Keratinocyte (primary cell): ENCODE measurements at regions not wholly inside any gene's neighbourhood (a gene's known extent, or its start where the extent isn't known, plus 50 kb on each side); places are given as distances from the start of the nearest gene placed in this dataset.
A peak's percentile ranks its signal among the peaks of the same experiment; 100 is the strongest.
"Not testable (repeated sequence)": the region's sequence is repeated elsewhere in the genome, so short reads cannot be mapped to it uniquely, and the experiment has no call there.

ENCODE experiments used
- DNase-seq: peaks from one replicate; pipeline ENCODE4 v3.0.0-alpha.2; 2011; ENCODE audit warnings: low read depth, missing footprints, low spot score
- FAIRE-seq: peaks from 2 replicates; lab custom pipeline; 2011; peaks lifted over from hg19 to GRCh38; lab: Jason Lieb, UNC
- H2AFZ ChIP-seq: 2 replicates; pipeline ENCODE4 v1.6.0; 2012; ENCODE audit warnings: low read length, control low read depth, inconsistent platforms; ENCODE audit not compliant: control insufficient read depth
- H3K27ac ChIP-seq: 2 replicates; pipeline ENCODE4 v1.5.1; 2011; ENCODE audit warnings: low read length; ENCODE audit not compliant: control insufficient read depth, insufficient read depth
- H3K27me3 ChIP-seq: 3 replicates; pipeline ENCODE4 v1.6.0; 2011; ENCODE audit warnings: low read length; ENCODE audit not compliant: control insufficient read depth, insufficient read depth; ENCODE audit errors: extremely low read depth
- H3K36me3 ChIP-seq, 2 experiments: 2 replicates in 1 of 2; 3 replicates in 1 of 2; pipeline ENCODE4 v1.5.1; 2011; ENCODE audit warnings: low read length in 2 of 2, mild to moderate bottlenecking in 1 of 2; ENCODE audit not compliant: control insufficient read depth in 2 of 2, insufficient read depth in 2 of 2; ENCODE audit errors: extremely low read depth in 1 of 2
- H3K4me1 ChIP-seq: 3 replicates; pipeline ENCODE4 v1.5.1; 2011; ENCODE audit warnings: low read length; ENCODE audit not compliant: control insufficient read depth, insufficient read depth; ENCODE audit errors: extremely low read depth
- H3K4me2 ChIP-seq: 3 replicates; pipeline ENCODE4 v1.6.0; 2011; ENCODE audit warnings: low read depth, low read length; ENCODE audit not compliant: control insufficient read depth, insufficient read depth; ENCODE audit errors: extremely low read depth
- H3K4me3 ChIP-seq, 3 experiments: fragments of 200-600 bp in 1 of 3; sonication (generic) in 1 of 3; 2 replicates in 2 of 3; 3 replicates in 1 of 3; pipeline ENCODE4 v1.5.1; 2011 to 2016; ENCODE audit warnings: low read length in 3 of 3, mild to moderate bottlenecking in 3 of 3, control low read depth in 2 of 3, inconsistent platforms in 1 of 3, low read depth in 1 of 3, mixed read lengths in 1 of 3, mixed run types in 1 of 3, moderate library complexity in 1 of 3; ENCODE audit not compliant: control insufficient read depth in 2 of 3, insufficient read depth in 2 of 3; ENCODE audit errors: extremely low read depth in 1 of 3
- H3K79me2 ChIP-seq: 2 replicates; pipeline ENCODE4 v1.6.0; 2012; ENCODE audit warnings: low read length; ENCODE audit not compliant: control insufficient read depth, insufficient read depth
- H3K9ac ChIP-seq: 3 replicates; pipeline ENCODE4 v1.6.0; 2011; ENCODE audit warnings: low read length; ENCODE audit not compliant: control insufficient read depth, insufficient read depth; ENCODE audit errors: extremely low read depth
- H3K9me1 ChIP-seq: 3 replicates; pipeline ENCODE4 v1.6.0; 2011; ENCODE audit warnings: low read length; ENCODE audit not compliant: control insufficient read depth, insufficient read depth; ENCODE audit errors: extremely low read depth
- H3K9me3 ChIP-seq: 2 replicates; pipeline ENCODE4 v1.5.1; 2012; ENCODE audit warnings: low read depth, low read length; ENCODE audit not compliant: control insufficient read depth
- H4K20me1 ChIP-seq: 3 replicates; pipeline ENCODE4 v1.6.0; 2011; ENCODE audit warnings: low read length; ENCODE audit not compliant: control insufficient read depth, insufficient read depth; ENCODE audit errors: extremely low read depth
- EZH2 ChIP-seq: IDR thresholded peaks from one replicate; pipeline ENCODE4 v1.6.1; 2012; ENCODE audit warnings: inconsistent platforms, mild to moderate bottlenecking, low read length, moderate library complexity
- dilution Hi-C: fragments of 300-500 bp; cut with MboI; formaldehyde crosslinking; loops from one replicate; pipeline ENCODE4 v1.7.0; 2020; ENCODE audit warnings: low sequenced_read_pairs; ENCODE audit not compliant: extremely low pct_ligation_motif_present
- TF ChIP-seq, protein P1 (sequence below), 3 experiments: IDR thresholded peaks in 1 of 3; conservative IDR thresholded peaks in 1 of 3; optimal IDR thresholded peaks in 1 of 3; 2 replicates in 2 of 3; 3 replicates in 1 of 3; pipeline versions ENCODE3 to v1.5.1; 2011; ENCODE audit warnings: low read length in 3 of 3, mild to moderate bottlenecking in 3 of 3, moderate library complexity in 2 of 3, control low read depth in 1 of 3, inconsistent platforms in 1 of 3; ENCODE audit not compliant: insufficient read depth in 2 of 3; ENCODE audit errors: extremely low read depth in 1 of 3

DNA sequence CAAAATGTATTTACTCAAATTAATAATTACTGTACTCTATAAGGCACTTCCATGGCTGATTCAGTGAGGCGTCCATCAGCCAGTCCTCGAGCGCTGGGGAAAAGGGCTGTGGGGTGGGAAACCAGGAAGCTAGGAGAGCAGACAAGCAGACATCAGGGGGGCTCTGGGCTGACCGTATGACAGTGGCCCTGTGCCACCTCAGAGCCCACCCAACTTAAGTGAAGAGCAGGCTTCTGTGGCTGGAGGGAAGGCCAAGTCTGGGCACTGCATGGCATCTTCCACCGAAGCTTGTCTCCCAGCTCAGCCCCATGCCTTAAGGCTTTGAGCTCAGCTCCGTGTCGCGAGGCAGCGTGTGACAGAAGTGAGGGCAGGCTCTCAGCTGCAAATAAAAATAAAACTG lies 464.5 kb upstream of the ZMIZ1 start:
- no peak overlapping the region for H3K9ac ChIP-seq
- FAIRE-seq (no peak), DNase-seq (no peak)
- dilution Hi-C loops, result no loop called here
- H2AFZ ChIP-seq, result no peak overlapping the region
- no peaks in the 10 kb centered on the region for H3K9me3 ChIP-seq
- H3K27me3 ChIP-seq, result no peaks in the 10 kb centered on the region
- no peaks in the 10 kb centered on the region for H3K79me2 ChIP-seq
- H3K9me1 ChIP-seq, result no peaks in the 10 kb centered on the region
- H3K27ac ChIP-seq, result no peak overlapping the region
- H3K4me3 ChIP-seq, result no peak overlapping the region
- H3K4me1 ChIP-seq, result no peaks in the 10 kb centered on the region
- H3K4me2 ChIP-seq, result no peak overlapping the region
- H3K36me3 ChIP-seq, result no peaks in the 10 kb centered on the region
- no peaks in the 10 kb centered on the region for H4K20me1 ChIP-seq
- TF ChIP-seq EZH2, result no peak

DNA sequence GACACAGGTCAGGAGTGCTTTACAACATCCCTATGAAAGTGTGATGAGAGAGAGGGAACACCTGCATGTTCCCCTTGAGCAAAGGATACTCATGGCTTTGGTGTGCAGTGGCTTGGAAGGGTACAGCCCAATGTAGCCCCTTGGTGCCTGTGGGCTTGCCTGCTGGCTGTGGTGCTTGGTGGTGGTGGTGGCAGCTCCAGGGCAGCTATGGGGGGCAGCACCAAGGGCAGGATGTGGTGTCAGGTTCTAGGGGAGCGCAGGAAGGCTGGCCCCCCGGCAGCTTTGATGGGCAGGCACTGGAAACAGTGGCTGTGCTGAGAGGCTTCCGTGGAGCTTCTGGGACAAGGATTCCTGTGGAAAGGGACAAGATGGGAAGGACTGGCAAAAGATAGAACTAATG lies 464.0 kb upstream of the ZMIZ1 start:
- Histone ChIP-seq H3K9ac (no peak overlapping the region), H4K20me1 (no peaks in the 10 kb centered on the region), H3K27me3 (no peaks in the 10 kb centered on the region), H3K36me3 (no peaks in the 10 kb centered on the region), H3K79me2 (no peaks in the 10 kb centered on the region), H3K4me3 (no peak overlapping the region), H3K4me1 (no peaks in the 10 kb centered on the region), H2AFZ (no peak overlapping the region), H3K27ac (no peak overlapping the region), H3K9me3 (no peaks in the 10 kb centered on the region), H3K9me1 (no peaks in the 10 kb centered on the region), H3K4me2 (no peak overlapping the region)
- no peak for TF ChIP-seq EZH2
- TF ChIP-seq, protein P1, sequence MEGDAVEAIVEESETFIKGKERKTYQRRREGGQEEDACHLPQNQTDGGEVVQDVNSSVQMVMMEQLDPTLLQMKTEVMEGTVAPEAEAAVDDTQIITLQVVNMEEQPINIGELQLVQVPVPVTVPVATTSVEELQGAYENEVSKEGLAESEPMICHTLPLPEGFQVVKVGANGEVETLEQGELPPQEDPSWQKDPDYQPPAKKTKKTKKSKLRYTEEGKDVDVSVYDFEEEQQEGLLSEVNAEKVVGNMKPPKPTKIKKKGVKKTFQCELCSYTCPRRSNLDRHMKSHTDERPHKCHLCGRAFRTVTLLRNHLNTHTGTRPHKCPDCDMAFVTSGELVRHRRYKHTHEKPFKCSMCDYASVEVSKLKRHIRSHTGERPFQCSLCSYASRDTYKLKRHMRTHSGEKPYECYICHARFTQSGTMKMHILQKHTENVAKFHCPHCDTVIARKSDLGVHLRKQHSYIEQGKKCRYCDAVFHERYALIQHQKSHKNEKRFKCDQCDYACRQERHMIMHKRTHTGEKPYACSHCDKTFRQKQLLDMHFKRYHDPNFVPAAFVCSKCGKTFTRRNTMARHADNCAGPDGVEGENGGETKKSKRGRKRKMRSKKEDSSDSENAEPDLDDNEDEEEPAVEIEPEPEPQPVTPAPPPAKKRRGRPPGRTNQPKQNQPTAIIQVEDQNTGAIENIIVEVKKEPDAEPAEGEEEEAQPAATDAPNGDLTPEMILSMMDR (optimal IDR thresholded peaks at IDR 0.05 in 1 of 3, IDR thresholded peaks at IDR 0.05 in 1 of 3, conservative IDR thresholded peaks at IDR 0.05 in 1 of 3; ENCODE audit: extremely low read depth in 1 of 3, insufficient read depth in 2 of 3, low read length in 3 of 3), result no peak
- FAIRE-seq (no peak), DNase-seq (no peak)
- dilution Hi-C loops, result no loop called here

GRCh38 chr10:78605800-78606350 lies 462.9 kb upstream of the ZMIZ1 start:
- Histone ChIP-seq H3K27me3 (no peaks in the 10 kb centered on the region), H3K9me3 (no peaks in the 10 kb centered on the region), H2AFZ (no peak overlapping the region), H3K9ac (no peak overlapping the region), H3K9me1 (no peaks in the 10 kb centered on the region), H3K79me2 (no peaks in the 10 kb centered on the region), H3K36me3 (no peaks in the 10 kb centered on the region), H4K20me1 (no peaks in the 10 kb centered on the region), H3K4me3 (no peak overlapping the region), H3K4me2 (no peak overlapping the region), H3K4me1 (no peaks in the 10 kb centered on the region), H3K27ac (no peak overlapping the region)
- peak; percentile 4 for DNase-seq
- dilution Hi-C loops, result no loop called here
- FAIRE-seq, result no peak
- TF ChIP-seq EZH2, result no peak
- TF ChIP-seq, protein P1 (optimal IDR thresholded peaks at IDR 0.05 in 1 of 3, IDR thresholded peaks at IDR 0.05 in 1 of 3, conservative IDR thresholded peaks at IDR 0.05 in 1 of 3; ENCODE audit: extremely low read depth in 1 of 3, insufficient read depth in 2 of 3, low read length in 3 of 3), result peak in 2 of 3 experiments; percentile 25 to 46

GRCh38 chr10:78606766-78607165 lies 462.0 kb upstream of the ZMIZ1 start:
- dilution Hi-C loops, H2AFZ ChIP-seq, H3K9me3 ChIP-seq, H3K27ac ChIP-seq, H3K9me1 ChIP-seq, H3K9ac ChIP-seq, H4K20me1 ChIP-seq, H3K4me2 ChIP-seq, H3K36me3 ChIP-seq, DNase-seq, H3K4me1 ChIP-seq, H3K27me3 ChIP-seq, H3K4me3 ChIP-seq, H3K79me2 ChIP-seq, FAIRE-seq: not testable (repeated sequence)
